HG02798 (cell line): ENCODE measurements at regions not wholly inside any gene's neighbourhood (a gene's known extent, or its start where the extent isn't known, plus 50 kb on each side); places are given as distances from the start of the nearest gene placed in this dataset.
"Not testable (repeated sequence)": the region's sequence is repeated elsewhere in the genome, so short reads cannot be mapped to it uniquely, and the experiment has no call there.

ENCODE experiments used
- ATAC-seq: cut with Tn5 transposase; IDR thresholded peaks from one replicate; pipeline ENCODE4 v1.9.1; 2021; ENCODE audit warnings: mild to moderate bottlenecking; ENCODE audit not compliant: unreplicated experiment, poor library complexity

DNA sequence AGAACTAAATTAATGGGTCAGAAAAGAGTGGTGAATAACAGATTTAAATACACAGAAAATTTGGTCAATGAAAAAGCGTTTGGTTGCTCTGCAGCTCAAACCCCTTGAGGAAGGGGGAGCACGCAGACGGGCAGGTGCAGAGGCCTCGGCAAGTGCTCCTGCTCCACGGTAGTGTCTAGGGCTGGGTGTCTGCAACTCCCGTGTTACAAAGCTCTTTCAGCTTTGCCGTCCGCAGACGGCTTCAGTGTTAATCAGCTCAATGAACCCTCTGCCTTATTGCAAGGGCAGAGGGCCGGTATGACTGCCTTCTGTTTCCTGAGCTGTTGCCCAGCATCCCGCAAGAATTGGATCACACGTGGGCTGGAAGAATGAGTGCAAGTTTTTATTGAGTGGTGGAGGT, 125.7 kb upstream of the TRHDE start:
- ATAC-seq = no peak

DNA sequence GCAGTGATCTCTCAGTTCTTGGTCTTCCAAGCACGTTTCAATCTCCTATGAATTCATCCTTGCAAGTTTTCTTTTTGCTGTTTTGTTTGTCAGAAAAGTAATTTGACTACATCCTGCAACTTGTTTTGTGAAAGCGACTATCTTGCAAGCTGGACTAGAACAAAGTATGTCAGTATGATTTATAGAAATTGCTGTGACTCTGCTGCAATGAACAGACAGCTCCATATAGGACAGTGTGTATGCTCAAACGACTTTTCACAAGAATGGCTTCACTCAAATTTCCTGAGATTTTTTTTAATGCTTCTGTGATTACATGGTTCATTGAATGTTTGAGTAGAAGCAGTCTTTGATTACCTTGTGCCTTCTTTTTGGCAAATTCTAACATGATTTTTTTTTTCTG, 123.5 kb upstream of the TRHDE start:
- no peak for ATAC-seq

DNA sequence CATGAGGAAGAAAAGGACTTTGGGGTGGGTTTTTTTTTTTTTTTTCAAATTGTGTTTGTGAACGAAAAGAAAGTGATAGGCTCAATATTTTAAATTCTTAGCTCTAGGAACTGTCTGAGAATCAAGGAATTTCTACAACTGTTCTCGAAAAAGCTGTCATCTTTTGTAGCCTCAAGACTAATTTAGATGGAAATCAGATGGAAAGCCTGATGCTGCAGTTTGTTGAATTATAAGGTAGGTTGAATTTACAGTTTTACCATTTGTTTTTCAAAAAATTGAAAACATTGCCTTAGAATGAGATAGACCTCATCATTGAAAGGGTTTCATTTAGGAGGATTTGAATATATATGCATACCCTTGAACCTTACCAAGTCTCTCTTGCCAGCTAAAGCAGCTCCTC, 109.3 kb upstream of the TRHDE start:
- no peak for ATAC-seq

GRCh38 chr12:72168851-72169250, 103.3 kb upstream of the TRHDE start:
- ATAC-seq = no peak

- no peak for ATAC-seq
Observed at GRCh38 chr12:72173974-72174373, 98.2 kb upstream of the TRHDE start.

DNA sequence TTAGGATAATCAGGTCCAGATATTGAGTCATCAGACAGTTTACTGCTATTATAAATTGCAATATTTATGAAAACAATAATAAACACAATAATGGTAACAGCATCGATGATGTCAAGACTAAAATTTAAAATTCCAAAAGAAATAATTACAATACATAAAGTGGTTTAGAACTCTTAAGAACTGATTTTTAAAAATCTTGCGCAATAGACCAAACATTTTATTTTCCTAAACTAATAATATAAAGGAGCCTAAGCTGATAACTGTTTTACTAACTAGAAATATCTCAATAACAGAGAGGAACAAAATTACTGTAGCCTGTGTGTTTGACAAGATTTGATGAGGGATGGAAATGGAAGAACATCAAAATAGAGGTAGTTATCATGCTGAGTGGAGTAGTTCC, 93.9 kb upstream of the TRHDE start:
- no peak for ATAC-seq

DNA sequence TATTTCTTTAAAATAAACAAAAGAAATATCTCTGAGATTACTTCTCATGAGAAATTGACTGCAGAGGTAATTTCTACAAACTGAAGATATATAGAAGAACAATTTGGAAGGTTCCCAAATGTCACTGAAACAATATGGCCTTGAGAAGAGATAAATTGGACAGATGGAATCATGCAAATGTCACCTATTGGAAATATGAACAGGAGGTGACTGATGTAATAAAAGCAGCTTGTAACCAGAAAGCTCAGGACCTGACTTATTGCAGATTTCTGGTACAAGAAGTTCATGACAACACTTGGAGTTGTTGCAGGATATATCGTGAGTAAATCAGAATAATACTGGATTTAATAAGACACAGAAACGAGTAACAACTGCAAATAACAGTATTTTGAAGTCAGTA, 93.3 kb upstream of the TRHDE start:
- ATAC-seq = no peak

GRCh38 chr12:72179841-72180240, 92.3 kb upstream of the TRHDE start:
- ATAC-seq = no peak

- ATAC-seq = not testable (repeated sequence)
Observed at GRCh38 chr12:72184971-72185533, 87.1 kb upstream of the TRHDE start.

DNA sequence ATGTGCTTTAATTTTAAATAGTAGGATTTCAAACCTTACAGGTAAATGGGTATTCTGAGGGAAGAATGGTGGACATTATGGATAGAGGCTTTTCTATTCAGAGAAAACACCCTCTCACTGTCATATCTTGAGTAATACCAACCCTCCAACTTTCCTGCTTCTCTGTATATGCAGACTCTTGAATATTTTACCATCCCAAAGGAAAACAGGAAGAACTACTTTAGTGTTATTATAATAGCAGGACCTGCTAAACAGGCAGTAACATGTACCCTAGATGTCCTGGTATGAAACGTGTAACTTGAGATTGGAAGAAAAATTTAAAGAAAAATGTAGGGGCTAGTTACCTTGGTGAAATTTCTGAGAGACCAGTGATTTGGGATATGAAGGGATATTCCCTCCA, 82.9 kb upstream of the TRHDE start:
- no peak for ATAC-seq

DNA sequence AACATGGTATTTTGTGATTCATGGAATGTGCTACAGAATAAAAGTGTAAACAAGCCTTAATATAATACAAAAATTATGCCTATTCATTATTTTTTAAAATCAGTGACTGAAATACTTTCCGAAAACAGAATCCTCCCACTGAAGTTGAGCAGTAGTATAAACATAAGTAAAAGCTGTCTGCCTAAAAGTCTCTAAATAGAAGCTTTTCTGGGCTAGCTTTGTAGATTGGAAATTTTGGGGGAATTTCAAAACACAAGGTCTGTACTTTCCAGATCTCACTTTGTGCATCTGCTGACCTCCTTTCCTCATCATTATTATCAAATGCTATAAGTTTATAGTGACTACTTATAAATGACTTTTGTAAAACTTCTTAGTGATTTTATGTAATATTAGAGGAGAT, 80.4 kb upstream of the TRHDE start:
- ATAC-seq = peak; percentile 59

DNA sequence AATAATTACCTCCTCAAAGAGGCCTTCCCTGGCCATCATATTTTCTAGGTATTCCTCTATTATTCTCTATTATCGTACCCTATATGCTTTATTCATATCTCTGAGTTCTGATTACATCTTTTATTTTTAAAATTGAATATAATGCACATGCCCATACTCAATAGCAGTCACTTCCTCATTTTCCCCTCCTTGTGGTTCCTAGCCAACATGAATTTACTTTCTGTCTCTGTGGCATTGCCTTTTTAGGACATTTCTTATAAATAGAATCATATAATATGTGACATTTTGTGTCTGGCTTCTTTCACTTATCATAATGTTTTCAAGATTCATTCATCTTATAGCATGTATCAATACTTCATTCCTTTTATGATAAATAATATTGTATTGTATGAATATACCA, 74.4 kb upstream of the TRHDE start:
- no peak for ATAC-seq

DNA sequence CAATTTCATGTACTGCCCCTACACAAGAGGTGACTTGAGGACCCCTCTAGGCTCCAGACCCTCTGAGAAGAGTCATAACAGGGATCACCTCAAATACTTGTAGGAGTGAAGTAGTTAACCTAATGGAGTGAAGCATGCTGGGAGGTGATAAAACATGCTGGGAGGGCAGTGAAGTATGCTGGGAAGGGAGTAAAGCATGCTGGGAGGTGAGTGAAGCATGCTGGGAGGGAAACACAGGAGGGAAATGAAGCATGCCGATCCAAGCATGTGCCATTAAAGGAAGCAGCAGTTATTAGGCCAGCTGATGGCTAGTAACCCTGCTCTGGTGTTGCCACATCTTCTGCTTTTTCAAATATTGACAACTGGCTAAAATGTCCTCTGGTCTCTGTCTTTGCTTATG, 70.7 kb upstream of the TRHDE start:
- ATAC-seq = no peak

- peak; percentile 60 for ATAC-seq
Observed at GRCh38 chr12:72203764-72204335, 68.3 kb upstream of the TRHDE start.

GRCh38 chr12:72207079-72207478, 65.1 kb upstream of the TRHDE start:
- ATAC-seq = no peak

DNA sequence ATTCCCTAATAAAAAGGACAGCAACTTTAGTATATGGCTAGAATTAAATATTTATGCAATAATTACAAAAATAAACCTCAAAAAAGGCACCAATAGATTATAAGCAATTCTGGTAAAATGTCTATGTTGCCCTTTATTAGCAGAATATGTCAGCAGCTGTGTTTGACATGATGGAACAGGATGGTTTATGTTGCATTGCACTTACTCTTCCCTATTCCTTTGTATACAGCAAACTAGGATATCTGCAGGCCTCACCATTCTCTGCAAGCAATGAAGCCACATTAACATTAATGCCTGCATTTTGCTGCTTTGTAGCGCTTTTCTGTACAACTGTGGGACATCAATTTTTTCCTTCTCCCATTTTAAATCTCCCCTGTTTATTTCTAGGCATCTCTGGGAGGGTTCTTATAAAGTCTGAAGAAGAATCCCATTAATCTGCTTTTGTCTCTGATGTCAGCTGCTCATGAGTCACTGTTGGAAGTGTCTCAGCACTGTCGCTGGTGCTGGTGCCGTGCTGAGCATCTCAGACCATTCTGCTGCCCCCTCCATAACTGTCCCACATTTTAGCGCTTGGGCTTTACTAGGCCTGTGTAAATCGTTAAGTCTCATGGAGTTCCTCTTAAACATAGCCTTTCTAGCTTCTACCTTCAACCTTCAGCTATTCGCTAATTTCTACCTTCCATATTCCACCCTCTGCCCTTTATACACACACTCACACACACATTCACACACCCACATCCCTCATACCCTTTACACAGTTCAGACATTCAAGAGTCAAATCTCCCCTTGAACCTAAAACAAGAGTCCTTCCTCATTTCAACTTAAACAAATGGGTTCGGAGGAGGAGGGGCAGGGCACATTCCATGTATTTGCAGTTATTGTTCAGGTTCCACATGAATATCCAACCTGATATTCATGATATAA, 64.4 kb upstream of the TRHDE start:
- no peak for ATAC-seq

- ATAC-seq = no peak
Observed at GRCh38 chr12:72209086-72209485, 63.1 kb upstream of the TRHDE start.

GRCh38 chr12:72214163-72214562, 58.0 kb upstream of the TRHDE start:
- no peak for ATAC-seq

DNA sequence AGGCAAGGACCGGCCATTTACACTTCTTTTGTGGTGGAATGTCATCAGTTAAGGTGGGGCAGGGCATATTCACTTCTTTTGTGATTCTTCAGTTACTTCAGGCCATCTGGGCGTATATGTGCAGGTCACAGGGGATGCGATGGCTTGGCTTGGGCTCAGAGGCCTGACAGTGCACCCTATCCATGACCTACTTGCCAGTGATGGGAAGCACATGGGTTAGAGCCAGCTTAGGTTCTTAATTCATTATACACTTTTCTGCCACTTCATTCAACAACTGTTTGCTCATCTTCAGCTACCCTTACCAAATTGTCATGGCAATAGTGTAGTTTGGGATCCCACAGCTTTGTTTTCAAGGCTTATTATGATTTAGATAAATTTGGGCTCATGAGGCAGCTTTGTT, 56.9 kb upstream of the TRHDE start:
- ATAC-seq = not testable (repeated sequence)

GRCh38 chr12:72219937-72220336, 52.2 kb upstream of the TRHDE start:
- no peak for ATAC-seq
